ENCODE measurements at regions not wholly inside any gene's neighbourhood (a gene's known extent, or its start where the extent isn't known, plus 50 kb on each side); places are given as distances from the start of the nearest gene placed in this dataset.

GRCh38 chr2:59786684-59787083 lies 766.8 kb downstream of the BCL11A start:
- H3K27ac ChIP-seq, result no peak overlapping the region
- no peak for TF ChIP-seq CTCF (IDR thresholded peaks at IDR 0.05)
- DNase-seq (no peak), ATAC-seq (no peak)
- intact Hi-C loops (cut with DNase I), result no loop called here
- H3K9me3 ChIP-seq, result no peaks in the 10 kb centered on the region
- no peaks in the 10 kb centered on the region for H3K4me1 ChIP-seq
- no peaks in the 10 kb centered on the region for H3K27me3 ChIP-seq (ENCODE audit: low read depth)
- no peaks in the 10 kb centered on the region for H3K36me3 ChIP-seq
- H3K4me3 ChIP-seq, result no peak overlapping the region

DNA sequence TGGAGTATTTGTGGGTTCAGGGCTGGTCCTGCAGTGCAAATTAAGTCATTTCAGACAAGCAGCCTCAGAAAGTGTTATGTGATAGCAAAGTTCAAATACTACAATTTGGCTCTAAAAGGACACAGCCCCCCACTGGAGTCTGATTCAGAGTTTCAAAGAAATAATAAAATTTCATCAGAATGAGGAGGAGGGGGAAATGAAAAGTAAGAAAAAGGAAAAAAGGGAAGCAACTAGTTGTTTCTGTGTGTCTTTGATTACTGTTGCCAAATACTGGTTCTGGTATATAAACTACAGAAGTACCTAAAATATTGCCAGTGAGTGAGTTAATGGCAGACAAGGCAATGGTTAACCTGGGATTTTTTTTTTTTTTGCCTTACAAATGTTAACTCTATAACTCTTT lies 773.9 kb downstream of the BCL11A start:
- ATAC-seq (peak in 1 of 2 donors; percentile 16), DNase-seq (no peak)
- intact Hi-C loops (cut with DNase I), result no loop called here
- Histone ChIP-seq H3K4me1 (no peaks in the 10 kb centered on the region), H3K4me3 (no peak overlapping the region), H3K36me3 (no peaks in the 10 kb centered on the region), H3K27ac (no peak overlapping the region), H3K27me3 (ENCODE audit: low read depth) (no peaks in the 10 kb centered on the region), H3K9me3 (no peaks in the 10 kb centered on the region)
- no peak for TF ChIP-seq CTCF (IDR thresholded peaks at IDR 0.05)

GRCh38 chr2:59777120-59777519 lies 776.3 kb downstream of the BCL11A start:
- no peak overlapping the region for H3K27ac ChIP-seq
- no peak for ATAC-seq
- no peak overlapping the region for H3K4me3 ChIP-seq
- no peaks in the 10 kb centered on the region for H3K27me3 ChIP-seq (ENCODE audit: low read depth)
- H3K4me1 ChIP-seq, result no peaks in the 10 kb centered on the region
- H3K36me3 ChIP-seq, result no peaks in the 10 kb centered on the region
- no peak for TF ChIP-seq CTCF (IDR thresholded peaks at IDR 0.05)
- intact Hi-C loops (cut with DNase I), result no loop called here
- DNase-seq, result no peak
- H3K9me3 ChIP-seq, result no peaks in the 10 kb centered on the region

- ATAC-seq, result no peak
These were observed 776.8 kb downstream of the BCL11A start for GRCh38 chr2:59776726-59777008.

GRCh38 chr2:59774821-59775433 lies 778.5 kb downstream of the BCL11A start:
- ATAC-seq (no peak), DNase-seq (no peak)
- no peaks in the 10 kb centered on the region for H3K36me3 ChIP-seq
- intact Hi-C loops (cut with DNase I), result no loop called here
- H3K4me3 ChIP-seq, result no peak overlapping the region
- TF ChIP-seq CTCF (IDR thresholded peaks at IDR 0.05), result no peak
- no peaks in the 10 kb centered on the region for H3K9me3 ChIP-seq
- H3K27me3 ChIP-seq (ENCODE audit: low read depth), result no peaks in the 10 kb centered on the region
- no peak overlapping the region for H3K27ac ChIP-seq
- H3K4me1 ChIP-seq, result no peaks in the 10 kb centered on the region

More at GRCh38 chr2:59776726-59777008, 776.8 kb downstream of the BCL11A start:
- H3K27me3 ChIP-seq (ENCODE audit: low read depth), result no peaks in the 10 kb centered on the region
- no peaks in the 10 kb centered on the region for H3K36me3 ChIP-seq
- intact Hi-C loops (cut with DNase I), result no loop called here
- H3K4me3 ChIP-seq, result no peak overlapping the region
- no peaks in the 10 kb centered on the region for H3K4me1 ChIP-seq
- no peaks in the 10 kb centered on the region for H3K9me3 ChIP-seq
- TF ChIP-seq CTCF (IDR thresholded peaks at IDR 0.05), result no peak
- no peak for DNase-seq
- H3K27ac ChIP-seq, result no peak overlapping the region

DNA sequence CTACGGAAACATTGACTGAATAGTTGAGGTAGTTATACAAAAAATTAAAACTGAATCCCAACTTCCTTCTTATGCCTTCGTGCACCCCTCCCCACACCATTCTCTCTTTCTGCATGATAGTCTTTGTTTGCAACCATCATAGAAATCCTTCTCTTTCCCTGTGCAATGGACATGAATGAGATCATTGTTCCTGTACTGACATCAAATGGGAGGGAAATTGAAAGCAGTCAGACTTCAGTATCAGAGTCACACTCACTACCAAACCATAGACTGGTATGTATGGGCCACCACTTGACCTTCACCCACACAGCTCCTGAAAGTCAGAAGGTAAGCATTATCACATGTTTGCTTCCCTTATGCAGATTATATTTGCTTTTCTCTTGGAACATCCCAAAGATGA lies 782.8 kb downstream of the BCL11A start:
- Histone ChIP-seq H3K27ac (no peak overlapping the region), H3K27me3 (ENCODE audit: low read depth) (no peaks in the 10 kb centered on the region), H3K36me3 (no peaks in the 10 kb centered on the region), H3K4me1 (no peaks in the 10 kb centered on the region), H3K9me3 (no peaks in the 10 kb centered on the region), H3K4me3 (no peak overlapping the region)
- ATAC-seq (no peak), DNase-seq (no peak)
- TF ChIP-seq CTCF (IDR thresholded peaks at IDR 0.05), result no peak
- intact Hi-C loops (cut with DNase I), result no loop called here
